Fibroblast of skin of abdomen (primary cell): ENCODE measurements at regions not wholly inside any gene's neighbourhood (a gene's known extent, or its start where the extent isn't known, plus 50 kb on each side); places are given as distances from the start of the nearest gene placed in this dataset.
"Not testable (repeated sequence)": the region's sequence is repeated elsewhere in the genome, so short reads cannot be mapped to it uniquely, and the experiment has no call there.

Experiments
- DNase-seq: peaks from one replicate; pipeline ENCODE4 v3.0.0-alpha.2; 2013

DNA sequence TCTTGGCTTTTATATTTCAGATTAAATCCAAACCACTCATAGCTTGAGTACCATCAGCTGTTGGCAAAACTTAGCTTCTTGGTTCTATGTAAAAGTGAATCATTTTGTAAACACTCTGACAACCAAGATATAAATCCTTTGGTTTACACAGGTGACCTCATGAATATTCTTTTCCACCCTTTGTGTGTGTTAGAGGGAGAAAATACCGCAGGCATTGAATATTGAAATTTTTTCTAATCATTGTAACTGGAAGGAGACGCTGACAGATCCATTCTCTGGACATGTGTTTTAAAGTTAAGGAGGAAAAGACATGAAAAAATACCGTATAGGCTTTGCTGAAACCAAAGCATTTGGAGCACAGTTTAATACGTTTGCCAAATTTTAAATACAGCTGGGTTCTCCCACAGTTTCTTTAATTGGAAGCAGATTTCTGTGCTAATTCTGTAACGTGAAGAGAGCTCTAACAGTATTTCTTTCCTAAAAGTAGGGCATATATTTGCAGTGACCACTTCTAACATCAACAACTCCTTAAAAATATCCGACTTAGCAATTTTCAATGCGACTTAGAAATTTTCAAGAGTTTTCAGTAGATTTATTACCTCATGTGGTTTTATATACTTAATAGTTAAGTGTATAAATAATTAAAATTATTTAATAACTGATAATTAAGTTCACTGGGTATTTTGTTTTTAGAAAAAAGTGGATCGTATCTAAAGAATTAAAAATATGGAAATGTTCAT, 388.2 kb downstream of the USP25 start:
- DNase-seq: peak; percentile 98

DNA sequence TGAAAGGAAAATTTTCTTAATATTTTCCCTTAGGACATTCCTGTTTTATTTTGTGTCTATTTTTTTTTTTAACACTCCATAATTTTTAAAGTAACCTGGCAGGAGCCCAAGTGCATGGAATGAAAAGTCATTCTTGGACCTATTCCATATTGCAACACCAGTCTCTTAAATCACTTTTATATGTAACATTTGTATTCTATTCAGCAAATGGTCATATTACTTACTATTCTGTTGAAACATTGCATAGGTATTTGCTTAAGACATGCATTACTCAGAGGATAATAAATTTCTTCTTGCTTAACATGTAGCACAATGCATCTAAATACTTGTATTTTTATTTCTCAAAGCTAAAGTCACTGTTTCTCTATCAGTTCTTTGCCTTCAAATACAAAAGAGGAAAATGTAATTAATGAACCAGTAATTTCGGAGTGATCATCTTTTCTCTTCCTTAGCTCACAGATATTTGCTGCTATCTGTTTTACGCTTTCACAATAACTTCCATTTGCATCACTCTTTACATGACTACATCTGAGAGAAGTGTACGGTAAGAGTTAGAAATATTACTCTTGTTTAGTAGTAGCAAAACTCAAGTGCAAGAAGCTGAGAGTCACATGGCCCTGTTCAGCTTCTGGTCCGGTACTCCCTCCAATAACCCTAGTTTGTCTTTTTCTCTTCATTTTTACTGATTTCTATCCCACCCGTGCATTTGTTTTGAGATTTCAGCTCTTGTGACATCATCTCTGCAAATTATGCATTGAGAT, 394.8 kb downstream of the USP25 start:
- DNase-seq: peak; percentile 96

DNA sequence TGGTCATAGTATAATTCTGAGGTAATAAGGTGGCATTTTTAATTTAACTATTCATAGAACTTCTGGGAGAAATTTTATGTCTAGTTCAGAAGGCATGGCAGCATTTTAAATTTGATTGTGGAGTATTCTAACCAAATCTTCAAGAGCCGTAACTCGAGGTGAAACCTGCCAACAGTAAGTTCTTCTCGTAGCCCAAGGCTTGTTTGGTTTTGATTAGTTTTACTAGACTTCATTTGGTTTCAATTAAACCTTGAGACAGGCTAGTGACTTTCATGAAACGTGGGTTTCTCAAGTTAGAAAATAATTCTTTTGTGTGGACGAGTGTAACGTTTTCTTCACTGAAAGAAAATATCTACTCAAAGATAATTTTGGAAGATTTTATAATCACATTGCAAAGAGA, 395.5 kb downstream of the USP25 start:
- DNase-seq: peak; percentile 78

DNA sequence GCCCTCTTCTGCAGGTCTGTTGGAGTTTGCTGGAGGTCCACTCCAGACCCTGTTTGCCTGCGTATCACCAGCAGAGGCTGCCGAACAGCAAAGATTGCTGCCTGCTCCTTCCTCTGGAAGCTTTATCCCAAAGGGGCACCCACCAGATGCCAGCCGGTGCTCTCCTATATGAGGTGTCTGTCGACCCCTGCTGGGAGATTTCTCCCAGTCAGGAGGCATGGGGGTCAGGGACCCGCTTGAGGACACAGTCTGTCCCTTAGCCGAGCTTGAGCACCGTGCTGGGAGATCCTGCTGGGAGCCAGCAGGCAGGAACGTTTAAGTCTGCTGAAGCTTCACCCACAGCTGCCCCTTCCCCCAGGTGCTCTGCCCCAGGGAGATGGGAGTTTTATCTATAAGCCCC, 402.7 kb downstream of the USP25 start:
- not testable (repeated sequence) for DNase-seq

DNA sequence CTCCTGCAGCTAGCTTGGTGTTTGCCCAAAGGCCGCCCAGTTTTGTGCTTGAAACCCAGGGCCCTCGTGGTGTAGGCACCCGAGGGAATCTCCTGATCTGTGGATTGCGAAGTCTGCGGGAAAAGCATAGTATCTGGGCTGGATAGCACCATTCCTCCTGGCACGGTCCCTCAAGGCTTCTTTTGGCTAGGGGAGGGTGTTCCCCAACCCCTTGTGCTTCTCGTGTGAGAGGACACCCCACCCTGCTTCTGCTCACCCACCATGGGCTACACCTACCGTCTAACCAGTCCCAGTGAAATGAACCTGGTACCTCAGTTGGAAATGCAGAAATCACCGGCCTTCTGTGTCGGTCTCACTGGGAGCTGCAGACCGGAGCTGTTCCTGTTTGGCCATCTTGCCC, 403.5 kb downstream of the USP25 start:
- no peak for DNase-seq

DNA sequence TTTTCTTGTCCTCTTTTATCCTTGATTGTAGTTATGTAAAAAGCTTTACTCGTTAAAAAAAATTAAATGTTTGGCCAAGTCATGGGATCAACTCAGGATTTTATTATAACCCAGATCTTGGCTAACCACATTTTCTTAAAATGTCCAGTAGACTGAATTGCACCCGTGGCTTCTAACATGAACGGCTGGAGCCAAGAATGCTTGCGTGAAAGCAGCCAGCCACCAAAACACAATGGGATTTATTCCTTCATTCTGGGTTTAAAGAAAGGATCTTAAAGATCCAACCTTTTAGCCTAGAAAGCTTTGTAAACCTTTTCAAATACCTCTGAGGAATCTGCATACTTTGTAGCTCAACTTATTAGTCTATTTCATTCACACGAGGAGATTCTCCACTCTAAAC, 404.4 kb downstream of the USP25 start:
- DNase-seq: no peak

DNA sequence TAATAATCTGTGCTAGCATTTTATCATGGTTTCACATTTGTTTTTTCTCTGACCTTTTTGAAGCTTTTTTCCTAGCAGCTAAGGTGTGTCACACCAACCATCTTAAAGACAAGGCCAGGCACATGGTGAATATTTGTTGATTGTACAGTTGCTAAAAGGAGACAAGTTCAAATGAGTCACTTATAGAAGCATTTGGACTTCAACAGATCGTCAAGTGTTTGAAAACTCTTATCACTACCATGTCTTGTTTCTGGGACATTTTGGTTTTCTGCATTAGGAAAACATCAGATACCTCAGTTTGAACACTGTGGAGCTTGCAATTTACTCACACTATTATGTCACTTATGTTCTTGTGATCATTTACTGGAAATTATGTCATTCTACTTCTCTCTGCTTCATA, 407.3 kb downstream of the USP25 start:
- DNase-seq: no peak

DNA sequence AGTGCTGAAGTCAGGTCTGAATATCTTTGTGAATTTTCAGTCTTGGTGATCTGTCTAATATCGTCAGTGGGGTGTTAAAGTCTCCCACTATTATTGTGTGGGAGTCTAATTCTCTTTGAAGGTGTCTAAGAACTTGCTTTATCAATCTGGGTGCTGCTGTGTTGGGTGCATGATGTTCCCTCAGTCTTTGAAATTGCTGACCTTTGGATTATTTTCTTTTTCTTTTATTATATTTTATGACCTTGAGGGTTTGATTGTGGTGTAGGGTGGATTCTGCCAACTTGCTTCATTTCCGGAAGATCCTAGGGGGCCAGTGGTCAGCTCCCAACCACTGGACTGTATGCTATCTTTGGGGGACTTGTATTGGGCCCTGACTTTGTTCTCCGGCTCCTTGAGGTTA, 415.3 kb downstream of the USP25 start:
- no peak for DNase-seq

DNA sequence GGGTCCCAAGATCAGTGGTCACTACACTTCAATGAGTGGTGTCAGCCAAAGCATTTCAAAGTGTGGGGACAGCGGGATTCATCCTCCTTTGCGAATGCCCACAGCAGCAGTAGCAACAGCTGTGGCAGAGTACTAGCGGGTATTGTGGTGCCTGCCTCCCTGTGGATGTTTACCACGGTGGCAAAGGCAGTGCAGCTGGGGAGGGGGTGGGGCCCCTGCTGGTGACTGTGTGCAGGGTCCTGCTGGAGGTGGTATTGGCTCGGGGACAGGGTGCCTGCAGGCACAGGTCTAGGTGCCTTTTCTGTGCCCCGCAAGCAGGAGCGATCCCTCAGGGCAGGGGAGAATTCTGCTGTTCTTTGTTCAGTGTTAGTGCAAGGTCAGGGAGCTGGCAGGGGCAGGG, 415.7 kb downstream of the USP25 start:
- no peak for DNase-seq

DNA sequence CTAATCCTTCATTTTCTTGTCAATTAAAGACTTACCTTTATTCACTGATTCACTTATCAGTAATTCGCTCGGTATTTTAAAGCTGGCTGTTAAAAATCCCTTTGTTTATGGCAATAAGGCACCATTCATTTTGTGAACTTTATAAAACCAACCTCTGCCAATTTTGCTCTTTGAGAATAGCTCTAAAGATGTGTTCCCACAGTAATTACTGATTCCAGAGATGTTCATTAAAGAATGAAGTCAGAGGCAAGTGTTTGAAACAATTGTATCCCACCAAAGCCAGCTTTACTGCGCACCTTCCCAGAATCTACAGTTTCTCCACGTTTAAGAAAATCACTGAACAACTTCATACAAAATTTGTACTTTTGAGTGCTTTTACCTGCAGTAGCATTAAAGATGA, 424.5 kb downstream of the USP25 start:
- DNase-seq: no peak

DNA sequence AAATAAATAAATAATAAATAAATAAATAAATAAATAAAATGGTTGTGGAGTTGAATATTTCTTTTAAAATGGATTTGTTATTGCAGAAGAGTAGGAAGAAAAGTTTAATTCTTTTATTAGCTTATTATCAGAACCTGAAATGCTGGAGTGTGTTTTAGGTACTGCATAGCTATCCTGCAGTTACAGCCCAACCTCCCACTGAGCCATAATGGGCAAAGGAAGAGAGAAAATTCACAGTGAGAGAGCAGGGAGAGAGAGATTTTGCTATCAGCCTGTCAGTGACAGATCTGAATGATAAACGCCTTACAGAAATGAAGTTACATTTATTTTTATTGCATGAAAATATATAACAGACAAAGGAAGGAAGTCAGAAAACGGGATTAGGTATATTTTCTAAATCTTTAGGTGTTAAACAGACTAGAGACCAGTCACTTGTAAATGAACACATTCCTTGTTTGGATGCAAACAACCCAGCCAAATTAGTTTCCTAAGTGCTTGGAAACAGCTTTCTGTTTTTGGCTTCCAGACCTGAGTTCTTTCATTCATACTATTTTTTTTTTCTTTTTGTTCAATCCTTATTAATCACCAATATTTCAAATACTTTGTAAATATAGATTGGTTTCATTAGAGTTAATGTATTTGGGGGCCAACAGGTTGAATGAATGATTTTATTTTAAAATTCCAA, 425.3 kb downstream of the USP25 start:
- DNase-seq: no peak

DNA sequence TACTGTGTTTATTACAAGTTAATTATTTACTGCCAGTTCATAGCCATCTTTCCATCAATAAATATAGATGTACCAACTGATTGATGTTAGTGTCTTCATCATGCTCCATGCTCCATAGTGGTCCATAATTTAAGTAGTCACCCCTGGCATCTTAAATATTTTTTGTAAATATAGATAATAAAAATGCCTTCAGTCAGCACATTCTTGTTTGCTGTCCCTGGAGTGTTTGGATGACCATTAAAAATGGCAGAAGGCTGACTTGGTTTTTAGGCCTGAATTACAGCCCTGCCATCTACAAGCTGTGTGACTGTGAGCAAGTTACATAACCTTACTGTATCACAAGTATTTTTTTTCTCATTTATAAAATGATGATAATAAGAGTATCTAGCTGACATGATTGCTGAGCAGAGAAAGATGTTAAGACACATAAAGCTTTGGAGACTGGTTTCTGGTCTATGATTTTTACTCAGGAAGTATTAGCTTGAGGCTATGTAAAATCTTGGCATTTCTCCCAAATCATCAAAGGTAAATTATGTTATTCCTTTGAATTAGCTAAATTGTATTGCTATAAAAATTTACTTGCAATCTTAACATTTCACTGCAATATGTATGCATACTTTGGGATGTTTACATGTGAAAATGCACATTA, 427.2 kb downstream of the USP25 start:
- DNase-seq: no peak

DNA sequence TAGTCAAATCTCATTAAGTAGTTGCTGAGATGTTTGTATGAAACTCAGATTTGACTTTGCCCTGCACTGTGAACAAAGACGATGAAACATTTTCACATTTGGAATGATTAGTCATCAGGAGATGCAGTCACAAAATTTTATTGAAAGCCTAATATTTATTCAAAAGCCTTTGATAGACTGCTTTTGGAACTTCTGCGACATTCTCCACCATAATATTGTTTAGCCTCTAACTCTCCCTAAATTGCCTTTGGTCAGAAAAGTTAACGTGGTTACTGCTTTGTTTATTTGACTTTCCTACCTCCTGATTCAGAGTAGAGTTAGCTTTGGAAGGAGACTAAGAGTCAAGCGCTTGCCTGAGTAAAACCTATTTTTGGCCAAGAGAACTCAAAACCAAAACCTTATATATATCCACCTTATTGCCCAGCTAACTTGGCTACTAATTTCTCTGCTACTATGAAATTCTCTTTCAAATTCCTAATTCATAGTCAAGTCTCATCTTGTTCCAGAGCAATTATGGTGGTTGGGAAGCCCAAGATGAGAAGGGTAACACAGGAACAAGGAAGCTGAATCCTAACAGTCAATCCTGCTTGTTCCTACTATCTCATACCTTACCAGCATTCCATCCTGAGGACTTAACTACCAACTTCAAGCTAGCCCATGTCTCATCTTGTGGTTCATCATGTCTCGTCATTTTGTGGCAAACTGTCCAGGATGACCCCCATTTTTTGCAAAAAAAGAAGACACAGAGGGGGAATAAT, 429.6 kb downstream of the USP25 start:
- DNase-seq: peak; percentile 9

DNA sequence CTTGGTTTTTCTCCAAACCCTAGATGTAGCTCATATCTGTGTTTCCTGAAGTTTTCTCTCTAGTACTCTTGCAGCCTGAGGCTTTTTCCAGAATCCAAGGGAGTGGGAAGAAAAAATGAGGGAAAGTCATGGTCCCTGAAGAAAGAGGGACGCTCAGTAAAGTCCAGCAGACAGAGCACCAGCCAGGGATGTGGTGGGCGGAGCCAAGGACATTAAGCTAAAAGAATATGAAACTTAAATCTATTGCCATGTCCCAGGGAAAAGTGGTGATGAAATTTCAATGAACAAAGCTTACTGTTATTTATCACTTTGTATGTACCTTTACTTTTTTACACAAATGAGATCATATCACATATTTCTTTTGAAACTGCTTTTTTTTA, 430.2 kb downstream of the USP25 start:
- no peak for DNase-seq

DNA sequence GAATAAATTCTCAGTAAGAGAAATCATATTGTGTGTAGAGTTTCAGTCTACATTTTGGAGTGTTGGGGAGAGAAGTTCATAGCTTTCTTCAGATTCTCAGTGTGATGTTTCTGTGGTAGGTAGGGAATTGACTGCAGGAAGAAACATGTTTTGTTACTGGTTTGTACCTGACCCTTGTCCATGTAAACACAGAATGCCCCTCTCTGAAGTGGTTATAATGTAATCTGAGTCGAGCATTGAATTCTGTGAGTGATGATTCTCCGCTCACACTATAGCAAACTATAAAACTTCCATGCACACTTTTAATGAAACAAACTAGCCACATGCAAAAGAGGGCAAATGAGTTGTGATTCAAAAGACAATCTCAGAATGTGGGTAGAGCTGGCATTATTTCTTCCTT, 433.2 kb downstream of the USP25 start:
- DNase-seq: no peak

DNA sequence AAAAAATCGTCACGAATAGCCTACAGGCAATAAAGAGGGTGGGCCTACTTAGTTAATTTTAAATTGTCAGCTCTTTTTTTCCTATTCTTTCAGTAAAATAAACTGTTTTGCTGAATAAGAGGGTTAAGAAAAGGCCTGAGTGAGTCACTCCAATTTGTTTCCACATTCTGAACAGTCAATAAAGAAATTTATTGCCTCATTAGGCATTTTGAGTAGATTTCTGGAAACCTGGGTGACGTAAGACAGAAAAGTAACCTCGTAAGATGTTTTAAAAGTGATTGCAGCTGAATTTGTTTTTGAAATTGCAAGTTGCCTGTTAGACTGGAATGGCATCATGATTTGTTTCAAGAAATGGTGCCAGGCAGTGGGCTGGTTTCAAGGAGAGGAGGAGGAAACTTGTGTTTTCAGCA, 439.3 kb downstream of the USP25 start:
- peak; percentile 44 for DNase-seq

DNA sequence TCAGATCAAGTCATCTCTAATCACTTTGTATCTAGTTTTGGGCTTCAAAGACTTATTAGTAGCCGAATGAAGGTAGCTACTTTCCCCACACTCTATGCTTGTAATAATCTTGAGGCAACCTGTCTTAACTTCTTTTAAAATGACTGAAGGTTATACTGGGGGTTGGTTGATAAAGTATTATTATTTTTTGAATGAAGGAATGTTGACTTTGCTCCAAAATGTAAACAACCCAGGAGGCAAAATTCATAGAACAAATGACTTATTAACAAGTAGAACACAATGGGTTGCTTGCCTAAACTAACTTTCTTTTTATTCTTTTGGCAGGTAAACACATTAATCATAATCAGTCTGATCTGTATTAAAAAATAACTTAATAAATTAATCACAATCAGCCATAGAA, 440.0 kb downstream of the USP25 start:
- DNase-seq: no peak

DNA sequence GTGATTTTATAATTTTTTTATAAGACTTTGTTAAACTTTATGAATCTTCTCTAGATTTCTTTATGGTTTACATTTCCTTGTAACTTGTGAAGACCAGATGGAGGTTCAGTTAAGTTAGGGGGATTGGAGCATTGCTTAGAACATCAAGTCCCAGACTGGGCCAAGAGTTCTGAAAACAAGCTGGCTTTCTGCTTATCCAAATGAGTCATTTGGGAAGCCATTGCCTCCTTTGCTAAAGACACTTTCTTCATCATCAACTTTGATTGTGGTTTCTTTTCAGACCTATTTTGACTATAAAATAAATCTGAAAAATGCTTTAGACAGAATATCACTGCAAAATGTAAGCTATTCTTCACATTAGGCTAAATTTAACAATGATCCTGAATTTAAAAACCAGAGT, 446.8 kb downstream of the USP25 start:
- no peak for DNase-seq

DNA sequence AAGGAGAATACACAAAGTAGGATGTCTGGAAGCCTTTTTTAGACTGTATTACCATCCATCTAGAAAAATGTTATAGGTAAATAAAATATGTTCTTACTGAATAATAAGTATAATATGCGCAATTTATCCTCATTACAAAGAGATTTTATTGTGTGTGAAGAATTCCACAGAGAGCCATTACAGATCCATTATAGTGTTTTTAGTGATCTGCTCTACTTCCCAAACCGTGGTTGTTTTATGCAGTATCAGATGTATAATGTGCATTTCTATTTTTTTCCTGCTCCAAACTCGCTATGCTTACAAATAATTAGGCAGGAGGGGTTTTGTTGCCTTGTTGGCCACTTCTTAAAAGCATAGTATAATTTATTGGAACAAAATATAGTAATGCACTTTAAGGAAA, 447.8 kb downstream of the USP25 start:
- no peak for DNase-seq

DNA sequence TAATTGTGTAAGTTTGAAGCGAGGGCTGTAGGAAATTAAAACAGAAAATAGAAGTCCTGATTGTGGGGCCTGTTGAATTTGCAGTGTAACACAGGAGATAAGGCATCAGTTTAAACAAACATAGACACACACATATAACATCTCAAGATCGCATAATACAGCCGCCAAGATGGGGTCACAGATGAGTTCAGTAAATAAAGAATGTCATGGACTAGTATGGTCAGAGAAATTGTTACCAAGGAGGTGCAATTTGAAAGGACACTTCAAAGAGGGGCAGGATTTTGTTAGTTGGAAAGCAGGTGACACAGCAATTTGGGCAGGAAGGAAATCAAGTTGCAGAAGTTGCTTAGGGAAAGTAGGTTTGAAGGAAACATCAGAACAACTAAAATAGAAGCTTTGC, 450.0 kb downstream of the USP25 start:
- DNase-seq: no peak

DNA sequence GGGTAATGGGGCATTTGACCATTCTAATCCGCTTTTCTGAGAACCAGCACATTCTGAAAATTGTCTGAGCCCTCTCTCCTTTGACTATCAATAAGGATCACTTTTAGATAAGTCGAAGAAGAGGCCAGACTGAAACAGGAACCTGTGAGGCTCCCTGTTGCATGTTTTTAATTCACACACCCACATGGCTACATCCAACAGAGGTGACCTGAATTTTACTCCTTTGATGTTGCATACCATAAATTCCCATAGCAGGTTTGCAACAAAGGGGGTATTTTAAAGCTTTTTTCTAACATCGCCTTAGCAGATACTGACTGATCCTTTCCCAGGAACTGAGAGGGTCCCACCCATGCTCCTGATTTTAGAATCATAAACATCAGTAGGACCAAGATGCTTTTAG, 450.8 kb downstream of the USP25 start:
- no peak for DNase-seq

DNA sequence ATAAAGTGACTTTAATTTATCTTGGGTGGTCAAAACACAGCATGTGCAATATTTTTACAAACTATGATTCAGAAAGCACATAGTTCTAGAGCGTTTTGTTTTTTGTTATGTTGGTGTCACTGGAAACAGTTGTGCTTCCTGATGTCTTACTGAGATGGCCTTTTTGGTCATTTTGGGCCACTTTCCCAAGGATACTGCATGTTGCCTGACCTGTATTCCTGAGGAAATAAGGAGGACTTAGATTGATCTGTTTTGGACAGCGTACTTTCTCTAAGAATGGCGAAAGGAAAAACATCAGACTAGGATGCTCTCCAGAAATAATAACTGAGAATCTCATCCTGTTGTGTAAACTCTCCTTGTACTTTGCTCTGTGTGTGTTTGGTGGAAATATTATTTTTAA, 451.2 kb downstream of the USP25 start:
- DNase-seq: no peak

DNA sequence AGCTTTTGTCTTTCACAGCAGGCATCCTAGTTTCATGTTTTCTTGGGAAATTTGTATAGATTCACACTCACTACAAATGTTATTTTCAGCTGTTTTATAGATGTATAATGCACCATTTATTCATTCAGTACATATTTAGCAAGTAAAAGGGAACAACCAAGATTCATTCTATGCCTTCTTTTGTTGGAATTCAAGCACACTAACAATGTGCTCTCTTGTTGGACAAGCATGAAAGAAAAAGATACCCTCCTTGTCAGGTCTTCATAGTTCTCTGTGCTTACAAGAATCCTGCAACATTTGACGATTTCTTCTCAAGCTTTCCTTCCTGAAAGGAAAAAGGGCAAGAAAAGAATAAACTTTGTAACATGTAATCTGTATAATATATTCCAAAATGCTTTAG, 456.0 kb downstream of the USP25 start:
- no peak for DNase-seq
